DMS 273 treated with DMSO at 0.1 percent for 48 hours (cell line): ENCODE measurements at regions not wholly inside any gene's neighbourhood (a gene's known extent, or its start where the extent isn't known, plus 50 kb on each side); places are given as distances from the start of the nearest gene placed in this dataset.

ENCODE experiments used
- DNase-seq: peaks from one replicate; lab custom pipeline; 2025; lab: John Stamatoyannopoulos, UW

DNA sequence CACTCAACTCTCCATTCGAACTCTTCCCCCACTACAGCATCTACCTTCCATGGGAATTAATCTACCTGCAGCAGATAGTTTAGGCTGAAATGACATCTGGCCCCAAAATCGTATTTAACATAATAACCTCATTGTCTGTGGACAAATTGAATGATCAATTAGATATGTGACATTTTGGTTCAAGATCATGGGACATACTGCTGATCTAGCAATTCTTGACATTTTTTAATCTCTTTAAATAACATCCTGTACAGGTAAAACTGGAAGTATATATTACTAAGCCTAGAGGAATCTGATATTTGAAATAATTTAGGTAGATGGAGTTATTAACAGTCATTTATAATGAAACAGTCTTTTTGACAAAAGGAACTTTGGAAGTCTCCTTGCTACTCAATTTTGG is 702.5 kb downstream of the NLGN4X start:
- no peak for DNase-seq

DNA sequence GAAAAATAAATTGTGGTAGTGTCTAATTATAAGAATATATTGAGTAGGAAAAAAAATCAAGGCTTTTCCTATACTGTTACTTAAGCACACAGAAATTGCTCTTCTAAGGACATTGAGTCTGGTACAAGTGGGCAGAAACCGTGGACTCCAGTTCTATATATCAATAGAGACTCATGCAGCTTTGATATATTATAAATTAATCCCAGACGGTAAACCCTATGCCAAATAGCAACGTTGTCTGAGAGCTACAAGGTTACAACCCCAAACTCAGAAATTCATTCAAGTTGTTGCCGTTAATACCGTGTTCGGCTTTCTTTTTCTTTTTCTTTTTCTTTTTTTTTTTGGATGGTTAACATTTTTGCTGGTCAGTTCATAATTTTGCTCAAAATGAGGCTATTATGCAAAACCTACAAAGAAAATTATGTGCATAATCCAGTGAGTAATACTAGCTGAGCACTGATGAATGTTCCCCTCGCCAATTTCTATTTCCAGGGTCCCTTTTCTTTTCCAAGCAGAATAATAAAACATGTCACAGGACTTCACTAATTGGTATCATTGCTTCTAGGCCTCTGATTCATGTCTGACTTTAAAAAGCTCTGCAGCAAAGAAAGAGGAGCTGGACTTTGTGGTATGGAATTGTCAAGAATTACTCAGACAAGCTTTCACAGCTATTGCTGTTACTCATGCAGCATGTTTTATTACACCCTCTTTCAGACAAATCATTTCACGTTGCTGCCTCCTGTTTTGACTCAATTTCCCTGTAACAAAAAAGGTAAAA is 737.7 kb downstream of the NLGN4X start:
- DNase-seq: no peak

DNA sequence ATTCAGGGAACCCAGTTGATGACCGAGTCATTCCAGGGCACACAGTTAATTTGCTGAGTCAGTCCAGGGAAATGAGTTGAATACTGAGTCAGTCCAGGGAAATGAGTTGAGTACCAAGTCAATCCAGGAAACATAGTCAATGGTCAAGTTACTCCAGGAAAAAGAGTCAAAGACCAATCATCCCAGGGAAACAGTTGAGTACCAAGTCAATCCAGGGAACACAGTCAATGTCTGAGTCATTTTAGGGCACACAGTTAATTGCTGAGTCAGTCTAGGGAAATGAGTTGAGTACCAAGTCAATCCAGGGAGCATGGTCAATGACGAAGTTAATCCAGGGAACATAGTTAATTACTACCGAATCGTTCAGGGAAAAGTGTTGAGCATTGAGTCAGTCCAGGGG is 754.4 kb downstream of the NLGN4X start:
- DNase-seq: no peak

DNA sequence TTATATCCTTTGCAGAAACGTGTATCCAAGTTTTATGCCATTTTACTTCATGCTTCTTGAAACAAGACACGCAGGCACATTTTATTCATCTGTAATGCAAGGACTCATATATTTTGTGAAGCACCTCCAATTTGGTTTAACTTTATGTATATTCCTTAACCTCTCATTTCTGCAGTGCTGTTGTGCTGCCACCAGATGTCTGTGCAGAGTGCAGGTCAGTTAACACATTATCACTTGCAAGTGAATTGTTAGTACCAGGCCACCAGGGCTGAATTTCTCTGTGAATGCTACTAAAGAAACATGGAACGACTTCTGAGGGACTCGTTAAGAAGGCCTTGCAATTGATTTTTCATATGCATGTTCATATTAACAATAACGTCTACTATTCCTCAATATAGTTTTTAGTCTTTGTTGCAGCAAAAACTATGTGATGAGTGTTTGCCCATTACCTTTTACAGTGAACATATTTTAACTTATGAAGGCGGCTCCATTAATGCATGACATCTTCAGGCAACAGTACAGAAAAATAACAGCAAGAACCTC is 770.3 kb downstream of the NLGN4X start:
- DNase-seq: no peak

DNA sequence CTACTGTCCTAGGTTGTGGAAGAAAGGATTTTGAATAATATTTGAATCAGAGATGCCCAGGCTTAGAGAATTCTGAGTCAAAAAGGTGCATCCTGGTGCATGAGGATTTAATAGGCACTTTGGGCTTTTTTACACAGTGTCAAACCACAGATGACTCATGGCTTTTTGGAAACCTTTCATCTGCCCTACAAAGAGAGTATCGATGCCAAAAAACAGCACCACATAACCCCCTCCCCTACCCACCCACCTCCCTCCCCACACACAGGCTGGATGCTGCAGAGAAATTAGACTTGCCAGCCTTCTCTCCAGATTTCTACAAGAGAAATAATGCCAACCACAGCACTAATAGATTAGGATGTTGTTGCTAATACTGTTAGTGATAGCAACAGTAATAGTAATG is 779.3 kb downstream of the NLGN4X start:
- no peak for DNase-seq

DNA sequence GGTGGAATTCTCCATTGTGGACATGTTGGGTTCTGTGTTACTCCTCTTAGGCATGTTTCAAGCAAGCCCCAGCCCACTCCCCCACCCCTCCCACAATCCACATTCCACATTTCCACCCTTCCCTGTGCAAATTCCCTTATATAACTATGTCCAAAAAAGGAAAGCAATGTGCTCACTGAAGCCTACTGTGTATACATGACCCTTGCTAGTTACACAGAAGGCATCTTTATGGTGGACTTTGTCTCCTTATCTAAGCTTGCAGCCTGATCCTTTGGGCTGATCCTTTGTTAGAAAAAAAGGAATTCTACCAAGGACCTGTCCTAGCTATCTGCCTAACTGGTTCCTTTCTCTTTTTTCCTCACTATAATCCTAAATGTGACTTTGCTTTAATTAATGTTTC is 796.8 kb downstream of the NLGN4X start:
- DNase-seq: no peak

DNA sequence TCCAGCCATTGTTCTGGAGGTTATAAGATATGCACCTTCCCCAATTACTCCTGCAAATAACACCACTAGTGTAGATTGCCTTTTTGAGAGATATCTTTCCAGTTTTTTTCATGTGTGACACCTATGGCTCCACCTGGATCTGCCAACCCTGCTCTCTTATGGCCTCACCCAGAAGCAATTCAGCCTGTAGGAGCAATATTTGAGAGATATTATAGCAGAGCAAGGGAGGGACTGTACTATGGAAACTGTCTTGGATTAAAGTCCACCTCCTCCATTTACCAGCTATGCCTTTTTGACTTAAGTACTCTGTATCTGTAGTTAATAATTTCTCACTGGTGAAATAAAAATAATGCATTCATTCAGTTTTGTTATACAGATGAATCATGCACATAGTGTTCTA is 803.5 kb downstream of the NLGN4X start:
- no peak for DNase-seq

DNA sequence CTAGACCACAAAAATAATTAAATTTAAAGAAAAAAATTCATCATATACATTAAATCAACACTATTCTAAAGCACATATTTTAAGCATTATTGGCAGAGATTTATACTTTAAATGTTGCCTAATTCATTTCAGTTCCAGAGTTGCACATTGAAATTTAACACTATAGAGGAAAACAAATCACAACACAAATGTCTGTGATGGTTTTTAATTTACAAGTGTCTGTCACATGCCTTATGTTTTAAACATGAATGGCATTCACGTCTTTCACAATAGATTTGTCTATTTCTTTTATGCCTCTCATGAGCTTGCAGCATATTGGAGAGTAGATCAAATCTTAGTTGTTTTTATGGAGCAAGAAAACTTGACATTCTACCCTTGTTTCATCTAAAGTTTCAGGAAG is 811.3 kb downstream of the NLGN4X start:
- DNase-seq: no peak

DNA sequence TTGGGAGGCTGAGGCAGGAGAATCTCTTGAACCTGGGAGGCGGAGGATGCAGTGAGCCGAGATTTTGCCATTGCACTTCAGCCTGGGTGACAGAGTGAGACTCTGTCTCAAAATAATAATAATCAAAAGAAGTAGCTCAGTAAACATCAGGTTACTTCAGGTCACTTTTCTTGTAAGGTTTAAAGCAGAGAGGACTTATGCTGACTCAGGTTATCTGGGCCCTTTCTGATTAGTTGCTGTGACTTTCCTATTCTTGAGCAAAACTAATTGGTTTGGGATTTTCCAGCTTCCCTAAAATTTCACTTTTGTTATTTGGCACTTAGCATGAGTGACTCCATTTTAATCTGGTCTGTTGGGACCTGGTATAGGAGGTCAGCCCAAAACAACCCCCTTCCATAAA is 812.9 kb downstream of the NLGN4X start:
- DNase-seq: no peak

DNA sequence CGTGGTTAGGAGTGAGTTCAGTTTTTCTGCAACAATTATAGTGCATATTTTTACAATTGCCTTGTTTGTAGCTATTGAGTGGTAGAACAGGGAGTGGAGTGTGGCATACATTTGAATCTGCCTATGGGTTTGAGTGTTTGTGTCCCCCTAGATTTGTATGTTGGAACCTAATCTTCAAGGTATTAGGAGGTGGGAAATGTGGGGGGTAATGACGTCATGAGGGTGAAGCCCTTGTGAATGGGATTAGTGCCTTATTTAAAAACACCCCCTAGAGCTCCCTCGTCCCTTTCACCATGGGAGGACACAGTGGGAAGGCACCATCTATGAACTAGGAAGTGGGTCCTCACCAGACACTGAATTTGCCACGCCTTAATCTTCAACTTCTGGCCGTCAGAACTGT is 819.6 kb downstream of the NLGN4X start:
- no peak for DNase-seq

DNA sequence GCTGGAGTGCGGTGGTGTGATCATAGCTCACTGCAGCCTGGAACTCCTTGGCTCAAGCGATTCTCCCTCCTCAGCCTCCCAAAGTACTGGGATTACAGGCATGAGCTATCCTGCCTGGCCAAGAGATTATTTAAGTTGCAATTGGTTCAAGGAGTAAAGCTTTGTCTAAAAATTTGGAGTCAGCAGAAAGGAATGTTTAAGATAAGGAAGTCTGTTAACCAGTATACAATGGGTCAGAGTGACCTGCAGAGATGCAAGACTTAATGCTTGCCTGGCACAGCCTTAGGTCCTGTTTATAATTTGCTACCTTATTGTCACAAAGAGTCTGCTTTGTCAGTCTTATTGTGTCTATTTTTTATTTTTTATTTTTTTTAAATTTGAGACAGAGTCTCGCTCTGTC is 826.2 kb downstream of the NLGN4X start:
- no peak for DNase-seq

DNA sequence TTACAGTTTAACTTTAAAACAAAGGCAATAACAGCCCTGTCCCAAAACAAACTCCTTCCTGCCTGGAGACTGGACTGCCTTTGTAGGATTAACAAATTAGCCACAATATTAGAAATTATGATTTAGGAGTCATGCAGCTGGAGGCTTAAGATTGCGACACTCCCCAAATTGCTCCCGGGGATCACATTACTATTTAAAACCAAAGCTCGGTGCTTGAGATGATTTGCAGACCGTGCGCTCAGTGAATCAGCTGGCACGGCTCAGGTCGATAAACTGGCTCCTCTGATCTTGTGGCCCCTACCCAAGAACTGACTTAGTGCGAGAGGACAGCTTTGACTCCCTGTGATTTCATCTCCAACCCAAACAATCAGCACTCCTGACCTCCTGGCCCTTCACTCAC is 829.3 kb downstream of the NLGN4X start:
- no peak for DNase-seq

DNA sequence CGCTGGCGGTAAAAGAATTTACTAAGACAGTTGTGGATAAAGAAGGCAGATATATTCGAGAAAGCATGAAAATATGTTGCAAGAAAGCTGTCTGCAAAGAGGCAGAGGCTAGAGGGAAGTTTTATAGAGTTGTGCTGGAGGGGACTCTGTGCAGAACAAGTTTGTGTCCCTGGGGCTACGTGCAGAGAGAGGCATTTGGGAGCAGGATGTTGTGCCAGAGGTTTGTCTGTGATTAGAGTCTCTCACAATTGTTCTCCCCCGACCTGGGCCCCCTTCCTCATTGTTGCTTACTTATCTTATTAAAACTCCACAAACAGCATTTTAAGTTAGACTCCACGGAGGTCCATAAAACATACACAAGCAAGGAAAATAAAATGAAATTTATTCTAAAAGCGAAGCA is 831.3 kb downstream of the NLGN4X start:
- DNase-seq: no peak

DNA sequence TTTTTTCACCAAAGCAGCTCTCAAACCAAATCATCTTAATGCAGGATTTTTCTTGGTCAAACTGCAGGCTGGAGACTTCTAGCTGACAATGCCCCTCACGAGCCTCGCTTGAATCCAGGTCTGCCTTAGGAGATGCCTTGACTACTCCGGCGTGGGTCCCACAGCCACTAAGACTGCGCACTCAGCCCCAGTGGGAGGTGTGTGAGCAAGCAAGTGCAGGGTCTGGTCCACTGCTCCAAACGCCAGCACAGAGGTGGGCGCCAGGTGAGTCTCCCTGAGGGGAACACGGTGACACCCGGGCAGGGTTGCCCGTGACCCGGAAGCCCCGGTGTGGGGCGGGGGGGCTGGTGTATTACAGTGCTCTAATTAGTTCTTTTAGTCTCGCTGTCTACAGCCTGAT is 838.3 kb downstream of the NLGN4X start:
- no peak for DNase-seq

DNA sequence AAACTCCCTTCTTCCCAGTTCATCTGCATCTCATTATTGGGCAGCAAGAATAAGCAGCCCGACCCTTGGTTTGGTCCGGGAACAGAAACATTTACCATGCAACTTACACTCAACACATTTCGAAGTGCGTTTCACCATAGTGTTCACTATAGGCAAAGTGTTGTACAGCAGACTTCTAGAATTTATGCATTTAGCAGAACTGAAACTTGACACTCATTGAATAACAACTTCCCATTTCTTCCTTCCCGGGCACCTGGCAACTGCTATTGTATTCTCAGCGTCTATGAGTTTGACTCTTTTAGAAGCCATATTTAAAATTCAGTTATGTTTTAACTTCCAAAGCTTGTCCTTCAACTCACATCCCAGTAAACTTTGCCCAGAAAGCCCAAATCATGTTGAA is 840.6 kb downstream of the NLGN4X start:
- DNase-seq: no peak

DNA sequence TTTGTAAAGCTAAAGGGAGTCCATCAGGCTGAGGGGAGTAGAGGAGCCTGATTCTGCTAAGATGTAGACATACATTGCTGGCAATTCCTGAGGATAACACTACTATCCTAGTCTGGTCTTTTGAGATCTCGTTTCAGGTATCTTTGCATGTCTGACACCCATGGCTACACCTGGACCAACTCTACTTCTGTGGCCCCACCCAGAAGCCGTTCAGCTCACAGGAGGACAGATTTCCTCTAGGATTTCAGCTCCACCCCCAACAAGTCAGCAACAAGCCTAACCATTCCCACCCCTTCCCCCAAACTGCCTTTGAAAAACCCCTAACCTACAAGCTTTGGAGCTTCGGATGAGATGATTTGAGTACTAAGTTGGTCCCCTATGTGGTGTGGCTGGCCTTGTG is 848.2 kb downstream of the NLGN4X start:
- DNase-seq: no peak

DNA sequence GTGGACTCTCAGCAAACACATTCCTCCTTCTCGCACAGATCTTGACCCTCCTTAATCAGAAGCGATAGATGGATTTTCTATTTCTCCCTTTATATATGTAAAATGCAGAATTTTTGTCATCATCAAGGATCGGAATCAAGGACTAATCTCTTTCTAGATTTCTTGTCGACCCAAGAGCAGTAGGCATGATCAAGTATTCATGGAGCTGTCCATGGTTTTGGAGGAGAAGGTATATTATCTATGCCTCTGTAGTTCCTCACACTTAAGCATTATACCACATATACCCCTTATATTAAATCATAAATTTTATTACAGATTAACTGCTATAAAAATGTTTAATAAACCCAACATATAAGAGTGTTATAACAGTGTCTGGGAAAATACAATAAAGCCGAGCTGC is 886.8 kb downstream of the NLGN4X start:
- DNase-seq: no peak

DNA sequence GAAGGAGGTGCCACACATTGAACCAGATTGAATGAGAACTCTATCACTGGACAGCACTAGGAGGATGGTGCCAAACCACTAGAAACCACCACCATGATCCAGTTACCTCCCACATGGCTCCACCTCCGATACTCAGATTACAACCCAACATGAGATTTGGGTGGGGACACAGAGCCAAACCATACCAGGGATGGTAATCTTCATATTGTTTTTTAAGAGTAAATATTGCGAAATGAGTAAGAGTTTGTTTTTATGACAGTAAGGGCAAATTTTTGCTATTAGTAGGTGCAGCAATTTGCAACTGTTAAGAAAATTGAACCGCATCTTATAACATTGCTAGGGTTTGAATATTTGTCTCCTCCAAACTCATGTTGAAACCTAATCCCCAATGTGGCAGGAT is 891.5 kb downstream of the NLGN4X start:
- DNase-seq: no peak

DNA sequence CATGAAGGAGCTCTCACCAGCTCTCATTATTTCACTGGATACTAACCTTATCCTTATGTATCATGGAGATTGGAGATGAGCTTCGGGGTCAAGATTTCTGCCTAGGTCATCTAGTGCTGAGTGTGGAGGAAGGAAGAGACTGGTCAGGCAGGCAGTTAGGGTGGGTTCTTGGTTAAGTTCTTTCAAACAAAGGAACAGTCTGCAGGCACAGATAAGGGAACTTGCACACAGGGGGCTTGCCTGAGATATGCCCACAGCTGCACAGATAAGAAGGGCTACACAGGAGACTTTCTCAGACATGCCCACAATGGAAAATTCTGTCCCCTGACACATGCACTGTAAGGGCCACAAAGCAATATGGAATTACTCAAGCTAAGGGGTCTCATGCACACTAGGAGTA is 904.1 kb downstream of the NLGN4X start:
- no peak for DNase-seq

DNA sequence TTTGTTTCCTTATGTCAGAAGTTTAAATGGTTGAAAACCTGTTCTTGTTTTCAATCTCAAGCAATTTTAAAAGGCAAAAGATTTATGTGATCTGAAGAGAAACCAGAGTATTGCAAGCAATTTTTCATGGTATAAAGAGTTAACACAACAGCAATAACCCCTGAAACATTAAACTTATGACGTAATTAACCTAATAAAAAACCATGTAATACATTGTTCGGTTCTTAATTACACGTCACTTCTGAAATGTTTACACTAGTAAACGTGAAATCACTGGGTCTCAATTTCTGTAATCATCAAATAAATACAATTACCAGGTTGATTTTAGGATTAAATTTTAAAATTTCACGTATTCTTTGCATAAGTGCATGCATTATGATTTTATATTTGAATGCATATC is 914.5 kb downstream of the NLGN4X start:
- no peak for DNase-seq

DNA sequence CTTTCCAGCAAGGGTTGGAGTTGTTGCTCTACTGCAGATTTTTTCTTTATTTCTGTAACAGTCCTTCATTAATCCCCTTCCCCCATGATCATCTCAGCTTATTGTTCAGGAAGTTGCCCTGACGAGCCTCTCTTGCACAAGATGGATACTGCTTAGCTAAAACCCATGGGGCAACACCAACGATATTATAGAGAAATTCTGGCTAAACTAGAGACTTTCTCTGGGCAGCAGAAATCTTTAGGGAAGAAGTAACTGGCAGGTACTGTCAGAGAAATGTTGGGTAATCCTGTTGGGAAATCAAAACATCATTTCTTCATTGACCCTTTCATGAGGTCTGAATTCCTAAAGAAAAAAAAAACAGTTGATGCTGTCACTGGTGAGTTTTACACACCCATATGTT is 921.3 kb downstream of the NLGN4X start:
- DNase-seq: no peak

DNA sequence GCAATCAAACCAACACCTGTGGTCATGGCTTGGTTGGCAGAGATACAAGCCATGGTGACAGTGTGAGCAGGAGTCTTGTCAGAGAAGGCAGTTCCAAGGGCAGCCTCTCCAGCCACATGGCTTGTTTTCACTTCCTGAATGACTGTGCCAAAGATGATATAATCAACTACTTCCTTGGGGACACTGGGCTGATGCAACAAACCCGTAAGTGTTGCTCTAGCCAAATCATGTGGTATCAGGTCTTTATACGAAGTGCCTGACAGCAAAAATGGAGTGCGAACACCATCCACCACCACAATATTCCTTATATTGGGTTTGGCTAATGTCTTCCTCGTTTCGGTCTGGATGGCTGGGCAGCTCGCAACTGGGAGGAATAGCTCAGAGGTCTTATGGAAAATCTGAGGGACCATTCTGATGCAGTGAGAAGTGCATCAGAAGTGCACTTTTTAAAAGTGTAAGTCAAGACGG is 922.0 kb downstream of the NLGN4X start:
- no peak for DNase-seq

DNA sequence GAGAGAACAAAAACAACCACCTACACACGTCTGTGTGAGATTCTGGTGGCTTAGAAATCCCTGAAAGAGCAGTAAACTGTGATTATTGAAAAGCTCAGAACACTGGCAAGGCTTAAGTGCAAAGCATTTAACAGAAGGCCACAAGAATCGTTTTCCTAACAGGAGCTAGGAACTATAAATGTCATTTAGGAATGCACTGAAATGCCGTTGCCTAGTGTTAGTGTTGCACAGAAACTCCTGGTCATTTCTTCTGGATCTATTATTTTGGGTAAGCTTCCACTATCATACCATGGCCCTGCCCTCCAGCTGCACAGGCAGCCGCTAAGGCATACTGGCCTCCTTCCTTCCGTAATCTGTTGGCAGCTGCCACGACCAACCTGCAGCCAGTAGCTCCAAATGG is 923.2 kb downstream of the NLGN4X start:
- no peak for DNase-seq

DNA sequence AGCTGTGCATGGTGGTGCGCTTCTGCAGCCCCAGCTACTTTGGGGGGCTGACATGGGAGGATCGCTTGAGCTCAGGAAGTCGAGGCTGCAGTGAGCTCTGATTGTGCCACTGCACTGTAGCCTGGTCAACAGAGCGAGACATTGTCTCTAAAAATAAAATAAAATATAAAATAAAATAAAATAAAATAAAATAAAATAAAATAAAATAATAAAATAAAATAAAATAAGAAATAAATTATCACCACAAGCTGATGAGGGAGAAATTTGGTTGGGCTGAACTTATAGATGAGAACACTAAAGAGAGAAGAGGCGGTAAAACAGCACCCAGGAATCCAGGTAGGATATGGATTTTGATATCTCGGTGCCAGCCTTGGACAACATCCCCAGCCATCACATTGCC is 933.7 kb downstream of the NLGN4X start:
- no peak for DNase-seq
